AG08395 (cell line): ENCODE measurements at regions not wholly inside any gene's neighbourhood (a gene's known extent, or its start where the extent isn't known, plus 50 kb on each side); places are given as distances from the start of the nearest gene placed in this dataset.
"Not testable (repeated sequence)": the region's sequence is repeated elsewhere in the genome, so short reads cannot be mapped to it uniquely, and the experiment has no call there.

Source experiments
- DNase-seq: peaks from one replicate; pipeline ENCODE4 v3.0.0; 2012; ENCODE audit warnings: mixed read lengths, low spot score

DNA sequence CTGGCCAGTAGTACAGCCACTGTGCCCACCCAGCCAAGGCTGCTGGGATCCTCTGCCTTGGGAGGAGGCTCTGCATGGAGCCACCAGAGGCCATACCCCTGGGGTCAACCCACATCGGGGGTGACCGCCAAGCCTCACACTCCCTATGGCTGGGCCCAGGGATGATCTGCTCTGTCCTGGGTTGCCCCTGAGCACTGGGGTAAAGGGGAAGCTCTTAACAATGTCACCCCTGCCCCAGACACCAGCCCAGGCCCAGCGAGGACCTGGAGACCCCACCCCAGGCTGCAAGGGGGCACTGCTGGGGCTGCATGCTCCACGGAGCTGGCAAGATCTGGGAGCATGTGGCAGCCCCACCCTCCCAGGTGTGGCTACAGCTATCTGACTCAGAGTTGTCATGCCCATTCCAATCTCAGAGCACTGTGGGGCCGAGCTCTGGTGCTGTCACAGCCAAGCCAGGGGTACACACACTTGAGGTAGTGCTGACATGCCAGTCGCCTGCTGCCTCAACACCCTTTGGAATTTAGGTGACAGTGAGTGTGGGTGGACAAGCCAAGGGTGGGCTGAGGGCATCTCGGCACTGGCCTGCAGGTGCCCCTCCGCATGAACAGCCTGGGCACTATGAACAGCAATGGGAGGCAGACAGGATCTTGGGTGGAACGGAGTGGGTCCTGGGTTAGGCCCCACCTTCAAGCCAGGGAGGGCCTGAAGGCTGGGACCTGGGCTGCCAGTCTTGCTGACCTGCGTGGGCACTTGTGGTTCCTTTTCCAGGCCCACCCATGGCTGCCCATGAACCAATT is 427.7 kb downstream of the LRRIQ3 start:
- DNase-seq: no peak

- DNase-seq: no peak
These were observed 431.1 kb downstream of the LRRIQ3 start for GRCh38 chr1:73766786-73767348.

DNA sequence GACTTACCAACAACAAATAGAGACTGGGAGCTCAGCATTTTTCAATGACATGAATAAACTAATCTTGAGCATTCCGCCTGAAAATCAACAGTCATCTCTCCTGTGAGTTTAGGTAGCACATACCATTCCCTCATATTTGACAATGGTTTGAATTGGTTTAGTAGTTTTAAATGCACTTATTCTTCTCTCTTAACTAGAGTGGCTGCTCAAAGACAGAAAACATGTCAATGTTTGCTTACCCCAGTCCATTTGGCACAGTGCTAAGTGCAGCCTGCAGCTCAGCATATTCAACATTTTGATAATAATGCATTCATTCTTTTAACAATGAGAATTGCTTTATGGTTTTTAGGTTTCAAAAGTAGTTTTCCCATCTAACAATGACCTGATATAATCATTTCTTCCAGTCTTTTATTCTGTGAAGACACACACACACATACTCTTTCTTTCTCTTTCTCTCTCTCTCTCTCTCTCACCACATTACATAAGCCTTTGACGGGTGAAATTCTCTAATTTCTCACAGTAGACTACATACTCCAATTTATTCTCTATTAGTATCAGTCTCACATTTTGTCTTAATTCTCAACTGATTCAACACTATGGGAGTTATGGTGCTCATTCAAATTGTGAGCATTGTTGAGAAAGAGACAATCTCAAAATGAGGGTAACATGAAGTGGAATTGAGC is 432.3 kb downstream of the LRRIQ3 start:
- DNase-seq: no peak

DNA sequence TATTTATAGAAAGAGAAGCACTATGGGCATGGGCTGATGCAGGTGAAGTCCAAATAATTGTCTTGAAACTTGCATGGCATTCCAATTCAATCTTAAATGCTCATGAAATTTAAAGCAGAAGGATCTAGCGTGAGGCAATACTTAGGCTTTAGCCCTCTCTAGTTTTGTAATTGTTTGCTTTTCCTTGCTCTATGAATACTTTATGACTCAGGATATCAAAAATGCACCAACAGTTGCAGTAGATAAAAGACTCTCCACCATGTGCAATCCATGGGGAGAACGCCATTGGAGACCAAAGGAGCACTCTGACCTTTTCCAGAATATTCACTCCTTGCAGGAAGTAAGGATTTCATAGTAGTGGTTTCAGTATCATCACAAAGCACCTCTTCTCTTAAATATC is 436.4 kb downstream of the LRRIQ3 start:
- DNase-seq: no peak

DNA sequence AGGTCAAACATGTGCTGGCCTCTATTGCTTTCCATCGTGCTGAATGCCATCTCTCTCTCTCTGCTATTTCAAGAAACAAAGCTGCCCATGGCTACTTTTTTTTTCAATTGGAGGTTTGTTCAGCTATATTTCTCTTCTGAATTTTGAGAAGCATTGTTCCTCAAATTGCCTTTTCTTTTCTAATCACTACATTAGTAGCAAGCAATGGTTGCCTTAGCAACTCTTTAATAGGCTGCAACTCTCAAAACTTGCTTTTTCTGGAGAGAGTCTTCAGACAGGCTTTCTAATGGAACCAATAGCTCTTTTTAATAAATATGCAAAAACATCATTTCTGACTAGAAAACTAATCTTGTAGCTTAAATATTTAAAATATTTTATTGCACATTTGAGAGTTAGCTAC is 439.0 kb downstream of the LRRIQ3 start:
- no peak for DNase-seq

DNA sequence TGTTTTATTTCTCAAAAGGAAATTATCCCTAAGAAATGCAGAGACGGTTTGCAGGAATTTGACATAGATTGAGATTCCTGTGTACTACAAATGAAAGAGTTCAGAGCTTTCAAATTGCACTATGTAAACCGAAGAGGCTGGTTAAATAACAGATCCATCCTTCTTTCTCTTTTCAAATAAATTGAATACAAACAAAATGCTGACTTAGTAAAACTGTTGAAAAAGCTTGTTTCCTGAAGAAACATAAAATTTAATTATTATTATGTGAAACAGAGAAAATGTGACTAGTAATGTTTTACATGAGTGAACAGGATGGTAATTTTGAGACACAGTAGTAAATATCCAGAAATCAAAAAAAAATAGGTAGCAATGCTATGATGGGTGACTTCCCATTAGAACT is 441.2 kb downstream of the LRRIQ3 start:
- DNase-seq: no peak

DNA sequence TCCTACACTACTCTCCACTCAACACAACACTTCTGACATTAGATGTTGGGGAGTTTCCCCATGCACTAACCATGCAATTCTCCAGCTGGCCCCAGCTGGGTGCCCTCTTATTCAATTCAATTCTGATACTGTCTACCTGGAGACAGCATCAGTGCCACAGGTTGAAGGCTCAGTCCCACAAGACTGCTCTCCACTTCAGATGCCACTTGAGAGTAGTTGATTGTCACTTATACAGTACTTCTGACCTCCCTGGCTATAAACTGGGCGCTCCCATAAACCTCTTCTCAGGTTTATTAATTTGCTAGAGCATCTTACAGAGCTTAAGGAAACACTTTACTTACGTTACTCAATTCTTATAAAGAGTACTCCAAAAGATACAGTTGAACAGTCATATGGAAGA is 442.3 kb downstream of the LRRIQ3 start:
- no peak for DNase-seq

DNA sequence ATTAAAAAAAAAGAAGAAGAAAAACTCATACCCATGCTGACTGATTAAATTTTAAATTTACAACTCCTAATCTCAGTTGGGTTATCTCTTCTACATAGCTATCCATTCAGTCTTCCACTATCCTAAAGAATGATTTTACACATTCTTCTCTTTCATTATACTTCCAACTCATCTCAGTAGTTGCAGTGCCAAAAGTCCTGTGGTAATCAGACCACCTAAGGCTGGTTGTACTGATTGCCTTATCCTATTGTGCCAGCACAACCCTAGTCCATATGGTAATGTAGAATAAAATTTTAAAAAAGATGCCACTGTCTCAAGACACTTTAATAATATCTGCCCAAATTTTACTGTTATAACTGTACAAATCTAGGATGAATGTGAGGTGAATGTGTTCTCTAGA is 448.0 kb downstream of the LRRIQ3 start:
- DNase-seq: no peak

GRCh38 chr1:73744985-73745384 is 453.0 kb downstream of the LRRIQ3 start:
- DNase-seq: no peak

GRCh38 chr1:73736125-73736524 is 461.9 kb downstream of the LRRIQ3 start:
- DNase-seq: no peak

GRCh38 chr1:73727036-73727435 is 470.9 kb downstream of the LRRIQ3 start:
- no peak for DNase-seq

GRCh38 chr1:73722055-73722454 is 475.9 kb downstream of the LRRIQ3 start:
- no peak for DNase-seq

DNA sequence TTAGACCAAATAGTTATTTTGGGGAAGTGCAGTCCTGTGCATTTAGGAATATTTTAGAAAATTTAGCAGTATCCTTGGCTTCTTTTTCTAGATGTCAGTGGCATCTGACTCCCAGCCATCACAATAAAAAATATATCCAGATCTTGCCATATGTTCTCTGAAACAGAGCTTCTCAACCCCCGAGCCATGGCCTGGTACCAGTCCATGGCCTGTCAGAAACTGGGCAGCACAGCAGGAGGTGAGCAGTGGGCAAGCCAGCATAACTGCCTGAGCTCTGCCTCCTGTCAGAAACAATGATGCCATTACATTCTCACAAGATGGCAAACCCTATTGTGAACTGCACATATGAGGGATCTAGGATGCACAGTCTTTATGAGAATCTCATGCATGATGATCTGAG is 480.0 kb downstream of the LRRIQ3 start:
- DNase-seq: no peak

GRCh38 chr1:73711089-73711488 is 486.9 kb downstream of the LRRIQ3 start:
- DNase-seq: no peak

DNA sequence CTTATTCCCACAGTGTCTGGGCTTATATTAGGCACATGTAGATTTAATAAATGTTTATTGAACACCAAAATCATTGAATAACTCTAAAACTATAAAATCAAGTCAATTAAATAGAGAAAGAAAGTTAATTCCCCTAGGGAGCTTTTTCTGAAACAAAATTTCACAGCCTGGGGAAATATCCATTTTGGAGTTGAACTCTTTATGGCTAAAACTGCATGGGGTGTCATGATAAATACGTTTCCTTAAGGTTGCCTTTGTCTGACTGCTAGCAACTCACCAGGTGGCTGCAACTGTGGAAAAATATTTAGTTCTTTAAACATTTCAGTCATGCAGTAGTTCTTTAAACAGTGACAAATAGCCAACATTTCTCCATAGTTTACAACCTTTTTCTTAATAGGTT is 496.1 kb downstream of the LRRIQ3 start:
- no peak for DNase-seq

DNA sequence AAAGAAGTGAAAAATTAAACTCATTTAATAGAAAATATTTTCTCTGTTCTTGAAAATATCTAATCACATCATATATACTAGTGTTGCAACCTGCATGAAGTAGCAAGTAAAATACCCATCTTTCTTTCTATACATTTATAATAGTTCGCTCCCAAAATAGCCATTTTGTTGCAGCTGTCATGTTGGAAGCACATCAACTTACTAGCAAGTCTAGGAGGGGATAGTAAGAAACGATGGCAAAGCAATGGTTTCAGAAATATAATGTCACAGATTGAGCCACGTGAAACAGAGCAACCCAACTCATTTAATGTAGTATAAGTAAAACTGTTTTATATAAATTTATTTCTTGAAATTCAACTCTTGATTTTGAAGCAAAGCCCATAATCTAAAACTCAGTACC is 521.8 kb downstream of the LRRIQ3 start:
- no peak for DNase-seq

DNA sequence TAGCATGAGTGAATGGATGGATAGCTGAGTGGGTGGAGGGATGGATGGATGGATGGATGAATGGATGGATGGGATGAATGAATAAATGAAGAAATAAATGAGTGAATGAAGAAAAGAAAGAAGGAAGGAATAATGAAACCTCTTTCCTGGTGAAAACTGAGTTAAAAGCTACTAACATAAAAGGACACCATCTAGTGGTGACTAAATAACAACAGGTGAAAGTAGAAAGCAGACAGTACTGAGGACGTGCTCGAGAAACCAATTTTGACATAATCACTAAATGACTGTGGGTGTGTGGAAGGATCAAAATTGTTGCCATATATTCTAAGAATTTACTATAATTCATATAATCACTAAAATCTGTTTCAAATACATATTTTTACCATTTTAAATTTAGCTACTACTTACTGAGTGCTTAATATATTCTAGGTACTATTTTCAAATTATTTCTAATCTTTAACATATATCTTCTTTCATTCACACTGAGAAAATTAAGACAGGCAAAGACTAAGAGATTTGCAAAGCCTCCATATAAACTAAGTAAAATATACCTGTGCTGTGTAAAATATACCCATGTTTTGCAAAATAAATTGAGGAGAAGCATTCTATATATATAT is 522.9 kb downstream of the LRRIQ3 start:
- peak; percentile 13 for DNase-seq

DNA sequence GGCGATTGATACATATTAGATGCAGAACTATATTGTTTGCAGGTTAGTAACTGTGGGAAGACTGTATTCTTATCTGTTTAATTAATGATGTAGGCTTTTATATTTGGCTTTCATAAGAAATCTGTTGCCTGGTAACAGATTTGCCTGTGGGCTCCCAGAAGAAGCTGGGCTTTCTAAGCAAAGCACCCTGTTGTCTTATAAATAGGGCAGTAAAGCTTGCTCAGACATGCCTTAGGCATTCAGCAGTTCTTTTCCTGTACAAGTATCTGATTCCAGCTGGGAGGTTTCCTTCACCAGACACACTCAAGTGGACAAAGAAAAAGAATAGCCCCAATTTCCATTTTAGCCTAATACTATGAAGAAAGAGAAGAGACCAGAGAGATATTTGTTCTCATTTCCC is 524.0 kb downstream of the LRRIQ3 start:
- DNase-seq: no peak

GRCh38 chr1:73671530-73671929 is 526.4 kb downstream of the LRRIQ3 start:
- DNase-seq: no peak

DNA sequence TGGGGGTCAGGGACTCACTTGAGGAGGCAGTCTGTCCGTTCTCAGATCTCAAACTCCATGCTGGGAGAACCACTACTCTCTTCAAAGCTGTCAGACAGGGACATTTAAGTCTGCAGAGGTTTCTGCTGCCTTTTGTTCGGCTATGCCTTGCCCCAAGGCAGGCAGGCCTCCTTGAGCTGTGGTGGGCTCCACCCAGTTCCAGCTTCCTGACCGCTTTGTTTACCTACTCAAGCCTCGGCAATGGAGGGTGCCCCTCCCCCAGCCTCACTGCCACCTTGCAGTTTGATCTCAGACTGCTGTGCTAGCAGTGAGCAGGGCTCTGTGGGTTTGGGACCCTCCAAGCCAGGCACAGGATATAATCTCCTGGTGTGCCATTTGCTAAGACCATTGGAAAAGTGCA is 530.0 kb downstream of the LRRIQ3 start:
- DNase-seq: not testable (repeated sequence)

- DNase-seq: no peak
These were observed 535.5 kb downstream of the LRRIQ3 start for GRCh38 chr1:73662526-73662925.

GRCh38 chr1:73659136-73659535 is 538.8 kb downstream of the LRRIQ3 start:
- no peak for DNase-seq

DNA sequence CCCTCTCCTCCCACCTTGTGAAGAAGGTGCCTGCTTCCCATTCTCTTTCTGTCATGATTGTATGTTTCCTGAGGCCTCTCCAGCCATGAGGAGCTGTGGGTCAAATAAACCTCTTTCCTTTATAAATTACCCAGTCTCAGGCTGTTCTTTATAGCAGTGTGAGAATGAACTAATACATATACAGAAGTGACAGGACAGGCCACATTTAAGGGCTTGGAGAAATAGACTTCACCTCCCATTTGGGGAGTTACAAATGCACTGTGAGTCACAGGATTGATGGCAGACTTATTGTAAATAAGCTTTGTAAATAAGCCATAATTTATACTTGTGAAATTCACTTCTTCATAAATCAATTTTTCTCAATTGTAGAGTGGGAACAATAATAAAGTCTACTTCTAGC is 543.3 kb downstream of the LRRIQ3 start:
- DNase-seq: no peak
